ENCODE measurements at regions not wholly inside any gene's neighbourhood (a gene's known extent, or its start where the extent isn't known, plus 50 kb on each side); places are given as distances from the start of the nearest gene placed in this dataset.

GRCh38 chr6:11296449-11297375, 64.2 kb upstream of the NEDD9 start:
- DNase-seq (no peak), ATAC-seq (no peak)
- intact Hi-C loops (cut with DNase I), result no loop called here

DNA sequence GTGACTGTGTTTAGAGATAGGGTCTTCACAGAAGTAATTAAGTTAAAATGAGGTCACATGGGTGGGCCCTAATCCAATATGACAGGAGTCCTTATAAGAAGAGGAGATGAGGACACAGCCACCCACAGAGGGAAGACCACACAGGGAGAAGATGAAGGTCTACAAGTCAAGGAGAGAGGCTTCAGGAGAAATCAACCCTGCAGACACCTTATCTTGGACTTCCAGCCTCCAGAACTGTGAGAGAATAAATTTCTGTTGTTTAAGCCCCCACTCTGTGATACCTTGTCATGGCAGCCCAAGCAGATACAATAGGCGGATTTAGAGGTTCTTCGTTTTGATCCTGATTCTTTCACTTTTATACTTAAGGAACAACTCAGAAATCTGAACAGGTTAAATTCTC, 63.5 kb upstream of the NEDD9 start:
- intact Hi-C loops (cut with DNase I), result no loop called here
- ATAC-seq (no peak), DNase-seq (no peak)

DNA sequence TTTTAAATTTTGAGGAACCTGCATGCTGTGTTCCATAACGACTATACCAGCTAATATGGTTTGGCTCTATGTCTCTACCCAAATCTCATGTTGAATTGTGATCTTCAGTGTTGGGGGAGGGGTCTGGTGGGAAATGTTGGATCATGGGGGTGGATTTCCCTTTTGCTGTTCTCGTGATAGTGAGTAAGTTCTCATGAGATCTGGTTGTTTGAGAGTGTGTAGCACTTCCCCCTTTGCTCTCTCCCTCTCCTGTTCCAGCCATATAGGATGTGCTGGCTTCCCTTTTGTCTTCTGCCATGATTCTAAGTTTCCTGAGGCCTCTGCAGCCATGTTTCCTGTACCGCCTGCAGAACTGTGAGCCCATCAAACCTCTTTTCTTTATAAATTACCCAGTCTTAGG, 61.8 kb upstream of the NEDD9 start:
- no peak for DNase-seq
- ATAC-seq, result no peak
- intact Hi-C loops (cut with DNase I), result no loop called here

GRCh38 chr6:11292594-11293236, 60.2 kb upstream of the NEDD9 start:
- no peak for ATAC-seq
- DNase-seq, result no peak
- intact Hi-C loops (cut with DNase I), result no loop called here

- ATAC-seq, result no peak
- intact Hi-C loops (cut with DNase I), result no loop called here
- DNase-seq, result no peak
Measured at GRCh38 chr6:11292091-11292490, 59.6 kb upstream of the NEDD9 start.

GRCh38 chr6:11291582-11291981, 59.1 kb upstream of the NEDD9 start:
- intact Hi-C loops (cut with DNase I), result no loop called here
- DNase-seq (no peak), ATAC-seq (no peak)

GRCh38 chr6:11290027-11290426, 57.6 kb upstream of the NEDD9 start:
- ATAC-seq (no peak), DNase-seq (no peak)
- intact Hi-C loops (cut with DNase I), result no loop called here

DNA sequence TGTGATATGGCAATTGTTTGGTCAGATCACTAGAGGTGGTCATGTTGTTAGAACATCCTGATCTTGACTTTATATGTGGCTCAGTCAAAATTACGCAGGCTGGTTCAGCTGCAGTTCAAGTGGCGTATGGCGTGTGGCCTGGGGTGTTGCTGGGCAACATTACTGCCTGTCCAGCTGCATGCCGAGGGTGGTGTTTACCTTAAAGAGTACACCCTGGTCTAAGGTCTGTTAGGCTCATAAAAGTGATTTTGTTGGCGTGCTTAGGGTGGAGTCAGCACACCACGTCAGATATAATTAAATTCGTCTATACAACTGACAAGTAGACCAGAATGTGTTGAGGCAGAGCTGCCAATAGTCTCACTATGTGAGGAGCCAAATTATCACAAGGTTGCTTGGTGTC, 55.6 kb upstream of the NEDD9 start:
- DNase-seq (no peak), ATAC-seq (no peak)
- intact Hi-C loops (cut with DNase I), result no loop called here

GRCh38 chr6:11284996-11285395, 52.5 kb upstream of the NEDD9 start:
- DNase-seq, result no peak
- no peak for ATAC-seq
- intact Hi-C loops (cut with DNase I), result no loop called here

DNA sequence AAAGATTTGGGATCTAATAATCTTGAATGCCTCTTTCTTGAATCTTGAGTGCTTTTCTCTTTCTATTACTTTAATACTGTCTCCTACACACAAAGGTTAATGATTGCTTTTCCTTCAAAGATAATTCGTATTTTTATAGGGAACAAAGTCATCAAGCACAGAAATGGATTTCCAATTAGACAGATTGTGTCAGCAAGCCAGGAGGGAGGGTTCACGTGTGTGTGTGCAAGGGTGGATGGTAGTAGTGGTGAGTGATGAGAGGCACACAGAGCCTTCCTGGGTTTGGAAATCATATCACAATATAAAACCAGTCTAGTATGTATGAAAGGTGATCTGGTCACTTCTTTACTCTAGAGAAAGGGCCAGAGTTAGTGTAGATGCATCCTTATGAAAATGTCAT, 51.2 kb upstream of the NEDD9 start:
- ATAC-seq (no peak), DNase-seq (no peak)
- intact Hi-C loops (cut with DNase I), result no loop called here

GRCh38 chr6:11282875-11283274, 50.4 kb upstream of the NEDD9 start:
- ATAC-seq (no peak), DNase-seq (no peak)
- intact Hi-C loops (cut with DNase I), result no loop called here

All from left cardiac atrium (tissue), 4 donors.